H1 (cell line): ENCODE measurements at regions not wholly inside any gene's neighbourhood (a gene's known extent, or its start where the extent isn't known, plus 50 kb on each side); places are given as distances from the start of the nearest gene placed in this dataset.

Experiments used
- KDM1A ChIP-seq: fragments of 200-600, 300-600 bp; sonication (generic); IDR thresholded peaks from 2 replicates; pipeline ENCODE4 v1.7.1; 2016; ENCODE audit warnings: mild to moderate bottlenecking, low read length, borderline replicate concordance
- TF ChIP-seq, protein P1 (sequence below): IDR thresholded peaks from 2 replicates; pipeline ENCODE4 v1.6.1; 2011; ENCODE audit warnings: low read depth, mild to moderate bottlenecking, low read length; ENCODE audit not compliant: insufficient read depth
- TF ChIP-seq, protein P2 (sequence below): fragments of 300-600 bp; sonication (generic); IDR thresholded peaks from 2 replicates; pipeline ENCODE4 v1.7.1; 2012; ENCODE audit warnings: low read length, moderate library complexity, mild to moderate bottlenecking, inconsistent platforms; ENCODE audit not compliant: insufficient replicate concordance

DNA sequence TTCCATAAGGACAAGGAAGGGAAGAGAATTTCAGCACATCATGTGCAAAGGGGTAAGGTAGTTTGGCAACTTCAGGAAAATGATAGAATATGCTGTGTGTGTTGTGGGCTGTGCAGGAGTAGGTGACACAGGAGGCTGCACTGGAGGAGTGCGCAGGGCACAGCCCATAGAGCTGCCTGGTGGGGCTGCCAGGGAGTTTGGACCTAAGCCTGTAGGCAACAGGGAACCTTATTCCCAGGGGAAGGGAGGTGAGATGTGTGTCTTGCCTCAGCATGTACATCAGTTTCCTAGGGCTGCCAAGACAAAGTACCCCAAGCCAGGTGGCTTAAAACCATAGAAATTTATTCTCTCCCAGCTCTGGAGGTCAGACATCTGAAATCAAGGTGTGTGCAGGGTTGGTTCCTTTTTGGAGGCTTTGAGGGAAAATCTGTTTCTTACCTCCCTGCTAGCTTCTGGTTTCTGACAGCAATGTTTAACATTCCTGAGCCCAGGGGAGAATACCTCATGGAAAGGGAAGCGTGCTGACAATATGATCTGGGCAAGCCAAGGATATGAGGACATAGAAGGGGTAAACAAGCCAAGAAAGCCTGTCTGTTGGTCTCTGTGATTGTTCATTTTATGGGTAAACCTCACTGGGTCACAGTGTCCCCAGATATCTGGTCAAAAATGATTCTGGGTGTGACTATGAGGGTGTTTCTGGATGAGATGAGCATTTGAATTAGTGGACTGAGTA lies 174.0 kb upstream of the NTF3 start (continued):
- TF ChIP-seq, protein P1, sequence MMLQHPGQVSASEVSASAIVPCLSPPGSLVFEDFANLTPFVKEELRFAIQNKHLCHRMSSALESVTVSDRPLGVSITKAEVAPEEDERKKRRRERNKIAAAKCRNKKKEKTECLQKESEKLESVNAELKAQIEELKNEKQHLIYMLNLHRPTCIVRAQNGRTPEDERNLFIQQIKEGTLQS = no peak
- no peak for TF ChIP-seq KDM1A
- TF ChIP-seq, protein P2, sequence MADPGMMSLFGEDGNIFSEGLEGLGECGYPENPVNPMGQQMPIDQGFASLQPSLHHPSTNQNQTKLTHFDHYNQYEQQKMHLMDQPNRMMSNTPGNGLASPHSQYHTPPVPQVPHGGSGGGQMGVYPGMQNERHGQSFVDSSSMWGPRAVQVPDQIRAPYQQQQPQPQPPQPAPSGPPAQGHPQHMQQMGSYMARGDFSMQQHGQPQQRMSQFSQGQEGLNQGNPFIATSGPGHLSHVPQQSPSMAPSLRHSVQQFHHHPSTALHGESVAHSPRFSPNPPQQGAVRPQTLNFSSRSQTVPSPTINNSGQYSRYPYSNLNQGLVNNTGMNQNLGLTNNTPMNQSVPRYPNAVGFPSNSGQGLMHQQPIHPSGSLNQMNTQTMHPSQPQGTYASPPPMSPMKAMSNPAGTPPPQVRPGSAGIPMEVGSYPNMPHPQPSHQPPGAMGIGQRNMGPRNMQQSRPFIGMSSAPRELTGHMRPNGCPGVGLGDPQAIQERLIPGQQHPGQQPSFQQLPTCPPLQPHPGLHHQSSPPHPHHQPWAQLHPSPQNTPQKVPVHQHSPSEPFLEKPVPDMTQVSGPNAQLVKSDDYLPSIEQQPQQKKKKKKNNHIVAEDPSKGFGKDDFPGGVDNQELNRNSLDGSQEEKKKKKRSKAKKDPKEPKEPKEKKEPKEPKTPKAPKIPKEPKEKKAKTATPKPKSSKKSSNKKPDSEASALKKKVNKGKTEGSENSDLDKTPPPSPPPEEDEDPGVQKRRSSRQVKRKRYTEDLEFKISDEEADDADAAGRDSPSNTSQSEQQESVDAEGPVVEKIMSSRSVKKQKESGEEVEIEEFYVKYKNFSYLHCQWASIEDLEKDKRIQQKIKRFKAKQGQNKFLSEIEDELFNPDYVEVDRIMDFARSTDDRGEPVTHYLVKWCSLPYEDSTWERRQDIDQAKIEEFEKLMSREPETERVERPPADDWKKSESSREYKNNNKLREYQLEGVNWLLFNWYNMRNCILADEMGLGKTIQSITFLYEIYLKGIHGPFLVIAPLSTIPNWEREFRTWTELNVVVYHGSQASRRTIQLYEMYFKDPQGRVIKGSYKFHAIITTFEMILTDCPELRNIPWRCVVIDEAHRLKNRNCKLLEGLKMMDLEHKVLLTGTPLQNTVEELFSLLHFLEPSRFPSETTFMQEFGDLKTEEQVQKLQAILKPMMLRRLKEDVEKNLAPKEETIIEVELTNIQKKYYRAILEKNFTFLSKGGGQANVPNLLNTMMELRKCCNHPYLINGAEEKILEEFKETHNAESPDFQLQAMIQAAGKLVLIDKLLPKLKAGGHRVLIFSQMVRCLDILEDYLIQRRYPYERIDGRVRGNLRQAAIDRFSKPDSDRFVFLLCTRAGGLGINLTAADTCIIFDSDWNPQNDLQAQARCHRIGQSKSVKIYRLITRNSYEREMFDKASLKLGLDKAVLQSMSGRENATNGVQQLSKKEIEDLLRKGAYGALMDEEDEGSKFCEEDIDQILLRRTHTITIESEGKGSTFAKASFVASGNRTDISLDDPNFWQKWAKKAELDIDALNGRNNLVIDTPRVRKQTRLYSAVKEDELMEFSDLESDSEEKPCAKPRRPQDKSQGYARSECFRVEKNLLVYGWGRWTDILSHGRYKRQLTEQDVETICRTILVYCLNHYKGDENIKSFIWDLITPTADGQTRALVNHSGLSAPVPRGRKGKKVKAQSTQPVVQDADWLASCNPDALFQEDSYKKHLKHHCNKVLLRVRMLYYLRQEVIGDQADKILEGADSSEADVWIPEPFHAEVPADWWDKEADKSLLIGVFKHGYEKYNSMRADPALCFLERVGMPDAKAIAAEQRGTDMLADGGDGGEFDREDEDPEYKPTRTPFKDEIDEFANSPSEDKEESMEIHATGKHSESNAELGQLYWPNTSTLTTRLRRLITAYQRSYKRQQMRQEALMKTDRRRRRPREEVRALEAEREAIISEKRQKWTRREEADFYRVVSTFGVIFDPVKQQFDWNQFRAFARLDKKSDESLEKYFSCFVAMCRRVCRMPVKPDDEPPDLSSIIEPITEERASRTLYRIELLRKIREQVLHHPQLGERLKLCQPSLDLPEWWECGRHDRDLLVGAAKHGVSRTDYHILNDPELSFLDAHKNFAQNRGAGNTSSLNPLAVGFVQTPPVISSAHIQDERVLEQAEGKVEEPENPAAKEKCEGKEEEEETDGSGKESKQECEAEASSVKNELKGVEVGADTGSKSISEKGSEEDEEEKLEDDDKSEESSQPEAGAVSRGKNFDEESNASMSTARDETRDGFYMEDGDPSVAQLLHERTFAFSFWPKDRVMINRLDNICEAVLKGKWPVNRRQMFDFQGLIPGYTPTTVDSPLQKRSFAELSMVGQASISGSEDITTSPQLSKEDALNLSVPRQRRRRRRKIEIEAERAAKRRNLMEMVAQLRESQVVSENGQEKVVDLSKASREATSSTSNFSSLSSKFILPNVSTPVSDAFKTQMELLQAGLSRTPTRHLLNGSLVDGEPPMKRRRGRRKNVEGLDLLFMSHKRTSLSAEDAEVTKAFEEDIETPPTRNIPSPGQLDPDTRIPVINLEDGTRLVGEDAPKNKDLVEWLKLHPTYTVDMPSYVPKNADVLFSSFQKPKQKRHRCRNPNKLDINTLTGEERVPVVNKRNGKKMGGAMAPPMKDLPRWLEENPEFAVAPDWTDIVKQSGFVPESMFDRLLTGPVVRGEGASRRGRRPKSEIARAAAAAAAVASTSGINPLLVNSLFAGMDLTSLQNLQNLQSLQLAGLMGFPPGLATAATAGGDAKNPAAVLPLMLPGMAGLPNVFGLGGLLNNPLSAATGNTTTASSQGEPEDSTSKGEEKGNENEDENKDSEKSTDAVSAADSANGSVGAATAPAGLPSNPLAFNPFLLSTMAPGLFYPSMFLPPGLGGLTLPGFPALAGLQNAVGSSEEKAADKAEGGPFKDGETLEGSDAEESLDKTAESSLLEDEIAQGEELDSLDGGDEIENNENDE = no peak
- TF ChIP-seq, all 59 proteins: peak for 0
